Muscle layer of colon (tissue), 2 donors: ENCODE measurements at regions not wholly inside any gene's neighbourhood (a gene's known extent, or its start where the extent isn't known, plus 50 kb on each side); places are given as distances from the start of the nearest gene placed in this dataset.

Experiments used
- H3K27ac ChIP-seq: one replicate; pipeline ENCODE4 v1.7.0; 2013; ENCODE audit warnings: low read depth, mild to moderate bottlenecking, low read length, moderate library complexity
- H3K27me3 ChIP-seq, 2 donors: one replicate each; pipeline ENCODE4 v1.7.0; 2013; ENCODE audit warnings: low read length in 2 of 2, mild to moderate bottlenecking in 2 of 2; ENCODE audit not compliant: insufficient read depth in 2 of 2, control insufficient read depth in 1 of 2
- H3K36me3 ChIP-seq: one replicate; pipeline ENCODE4 v1.7.0; 2013; ENCODE audit warnings: mild to moderate bottlenecking, low read length; ENCODE audit not compliant: insufficient read depth
- H3K4me1 ChIP-seq: one replicate; pipeline ENCODE4 v1.7.0; 2013; ENCODE audit warnings: mild to moderate bottlenecking, low read length; ENCODE audit not compliant: insufficient read depth
- H3K4me3 ChIP-seq, 2 donors: one replicate each; pipeline ENCODE4 v1.7.0; 2013; ENCODE audit warnings: low read length in 2 of 2, low read depth in 1 of 2, mild to moderate bottlenecking in 1 of 2, moderate library complexity in 1 of 2
- H3K9ac ChIP-seq: one replicate; pipeline ENCODE4 v1.7.0; 2013; ENCODE audit warnings: low read length
- H3K9me3 ChIP-seq: one replicate; pipeline ENCODE4 v1.7.0; 2013; ENCODE audit warnings: mild to moderate bottlenecking, low read length
- donor health status: abdominal sarcoma.
- donor health status: Adenocarcinoma of cecum.

DNA sequence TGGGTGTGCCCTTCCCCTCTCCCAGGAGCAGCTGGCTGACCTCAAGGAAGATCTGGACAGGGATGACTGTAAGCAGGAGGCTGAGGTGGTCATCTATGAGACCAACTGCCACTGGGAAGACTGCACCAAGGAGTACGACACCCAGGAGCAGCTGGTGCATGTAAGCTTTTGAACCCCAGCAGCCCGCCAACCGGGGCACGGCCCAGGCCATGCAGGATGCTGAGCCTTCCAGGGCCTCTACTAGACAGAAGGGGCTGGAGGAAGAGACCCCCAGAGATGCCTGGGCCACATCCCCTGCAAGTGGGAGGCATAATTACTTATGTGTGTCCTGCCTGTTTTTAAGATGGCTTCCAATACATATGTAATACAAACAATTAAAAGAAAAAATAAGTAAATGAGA lies 239.3 kb downstream of the GLI2 start:
- Histone ChIP-seq H3K9ac (no peak overlapping the region), H3K36me3 (peaks cover 39% of the 10 kb centered on the region), H3K4me1 (no peaks in the 10 kb centered on the region), H3K4me3 (no peak overlapping the region), H3K9me3 (no peaks in the 10 kb centered on the region), H3K27me3 (no peaks in the 10 kb centered on the region), H3K27ac (no peak overlapping the region)

DNA sequence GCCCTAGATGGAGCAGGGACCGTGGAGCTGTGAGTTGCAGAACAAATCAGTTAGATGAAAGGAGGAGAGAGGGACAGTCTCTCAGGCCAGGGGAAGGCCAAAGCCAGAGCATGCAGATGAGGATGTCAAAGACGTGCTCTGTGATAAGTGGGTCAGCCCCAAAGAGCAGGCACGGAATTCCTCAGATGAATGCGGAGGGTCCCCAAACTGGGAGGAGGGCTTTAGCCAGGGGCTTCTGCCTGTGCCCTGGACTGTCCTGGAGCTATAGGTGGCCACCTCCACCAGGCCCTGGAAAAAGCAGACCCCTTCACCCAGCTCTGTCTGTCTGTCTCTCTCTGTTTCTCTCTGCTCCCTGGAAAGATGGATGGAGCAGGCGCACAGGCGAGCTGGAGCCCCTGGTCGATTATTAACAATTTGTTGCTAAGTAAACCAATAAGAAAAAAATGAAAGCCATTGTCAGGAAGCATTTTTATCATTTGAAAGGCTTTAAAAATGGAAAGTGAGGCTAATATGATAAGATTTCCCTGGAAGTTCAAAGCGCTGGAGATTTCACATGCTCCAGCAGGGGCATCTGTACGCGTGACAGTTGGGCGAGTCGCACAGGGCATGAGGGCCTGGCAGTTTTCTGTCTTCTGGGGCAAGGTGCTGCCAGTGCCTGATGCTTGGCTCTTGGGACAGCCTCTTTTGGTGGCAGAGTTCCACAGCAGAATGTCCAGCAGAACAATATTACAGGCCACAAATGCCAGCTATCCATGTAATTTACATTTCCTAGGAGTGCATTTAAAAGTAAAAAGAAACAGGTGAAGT lies 241.0 kb downstream of the GLI2 start:
- Histone ChIP-seq H3K36me3 (peaks cover 36% of the 10 kb centered on the region), H3K4me1 (no peaks in the 10 kb centered on the region), H3K9me3 (no peaks in the 10 kb centered on the region), H3K9ac (no peak overlapping the region), H3K27me3 (no peaks in the 10 kb centered on the region), H3K4me3 (no peak overlapping the region), H3K27ac (no peak overlapping the region)

DNA sequence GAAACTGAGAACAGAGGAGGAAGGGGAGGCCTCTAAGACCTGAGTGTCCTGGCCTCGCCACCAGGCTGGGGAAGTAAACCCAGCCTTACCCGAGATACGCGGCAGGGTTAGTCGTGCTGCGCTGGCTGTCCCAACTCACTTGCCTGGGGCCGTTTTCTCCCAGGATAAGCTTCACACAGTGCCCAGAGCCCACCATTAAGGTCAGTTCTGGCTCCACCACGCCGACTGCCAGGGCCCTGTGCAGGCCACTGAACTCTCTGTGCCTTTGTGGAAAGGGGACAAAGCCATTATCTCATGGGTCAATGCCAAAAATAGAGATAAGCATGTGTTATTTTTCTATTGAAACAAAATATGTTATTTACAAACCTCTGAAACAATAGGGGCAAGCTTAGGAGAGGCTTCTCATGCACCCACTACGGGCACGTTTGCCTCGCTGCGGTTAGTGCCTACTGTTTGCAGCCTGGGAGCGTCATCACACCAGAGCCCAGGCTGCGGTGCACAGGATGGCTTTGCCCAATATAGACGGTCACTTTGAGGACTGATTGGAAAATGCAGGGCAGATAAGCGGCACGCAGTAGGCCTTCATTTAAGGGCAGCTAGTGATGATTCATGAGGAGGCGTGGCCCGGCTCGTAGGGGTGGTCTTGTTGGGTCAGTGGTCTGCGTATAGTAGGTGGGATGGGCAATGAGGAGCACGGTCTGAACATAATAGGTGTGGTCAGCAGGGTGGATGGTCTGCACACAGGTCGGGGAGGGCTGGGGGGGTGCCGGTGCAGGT lies 242.1 kb downstream of the GLI2 start:
- peaks cover 42% of the 10 kb centered on the region for H3K36me3 ChIP-seq
- no peaks in the 10 kb centered on the region for H3K27me3 ChIP-seq
- H3K27ac ChIP-seq, result no peak overlapping the region
- no peak overlapping the region for H3K4me3 ChIP-seq
- no peaks in the 10 kb centered on the region for H3K4me1 ChIP-seq
- H3K9ac ChIP-seq, result no peak overlapping the region
- no peaks in the 10 kb centered on the region for H3K9me3 ChIP-seq

DNA sequence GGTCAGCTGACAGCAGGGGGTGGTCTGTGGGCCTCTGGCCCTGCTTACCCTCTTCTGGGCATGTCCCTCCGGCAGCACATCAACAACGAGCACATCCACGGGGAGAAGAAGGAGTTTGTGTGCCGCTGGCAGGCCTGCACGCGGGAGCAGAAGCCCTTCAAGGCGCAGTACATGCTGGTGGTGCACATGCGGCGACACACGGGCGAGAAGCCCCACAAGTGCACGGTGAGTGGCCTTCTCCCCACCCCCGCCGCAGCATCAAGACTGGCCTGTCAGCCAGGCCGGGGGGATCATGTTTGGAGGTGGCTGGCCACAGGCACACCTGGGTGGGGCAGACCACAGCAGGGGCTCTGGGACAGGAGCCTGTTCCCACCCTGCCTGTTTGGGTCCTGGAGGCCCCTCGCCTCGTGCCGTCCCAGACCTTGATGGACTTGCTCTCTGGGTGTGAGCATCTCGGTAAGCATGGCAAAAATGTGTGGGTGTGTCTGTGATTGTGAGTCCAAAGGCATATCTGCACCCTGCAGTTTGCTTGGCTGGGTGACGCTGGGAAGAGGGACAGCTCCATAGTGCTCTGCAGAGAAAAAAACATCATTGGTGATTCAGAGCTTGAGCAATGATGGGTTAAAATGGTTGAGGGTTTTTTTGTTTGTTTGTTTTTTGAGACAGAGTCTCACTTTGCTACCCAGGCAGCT lies 242.8 kb downstream of the GLI2 start:
- Histone ChIP-seq H3K4me3 (no peak overlapping the region), H3K36me3 (peaks cover 49% of the 10 kb centered on the region), H3K9ac (no peak overlapping the region), H3K27ac (no peak overlapping the region), H3K4me1 (no peaks in the 10 kb centered on the region), H3K9me3 (no peaks in the 10 kb centered on the region), H3K27me3 (no peaks in the 10 kb centered on the region)

DNA sequence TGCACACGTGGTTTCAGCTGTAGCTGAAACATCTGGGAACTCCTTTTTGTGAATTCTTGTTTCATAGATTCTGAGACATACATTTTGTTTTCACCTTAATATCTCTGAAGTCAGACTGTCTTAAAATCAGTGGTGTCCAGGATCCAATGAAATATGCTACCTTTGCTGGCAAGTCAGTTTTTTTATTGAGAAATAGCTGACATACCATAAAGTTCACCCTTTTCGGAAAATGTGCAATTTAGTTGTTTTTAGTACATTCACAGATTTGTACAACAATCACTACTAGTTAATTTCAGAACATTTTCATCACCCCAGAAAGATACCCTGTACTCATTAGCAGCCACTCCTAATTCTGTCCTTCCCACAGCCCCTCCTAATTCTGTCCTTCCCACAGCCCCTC lies 243.7 kb downstream of the GLI2 start:
- H3K9me3 ChIP-seq, result no peaks in the 10 kb centered on the region
- H3K4me3 ChIP-seq, result no peak overlapping the region
- H3K4me1 ChIP-seq, result no peaks in the 10 kb centered on the region
- no peak overlapping the region for H3K27ac ChIP-seq
- no peak overlapping the region for H3K9ac ChIP-seq
- no peaks in the 10 kb centered on the region for H3K27me3 ChIP-seq
- H3K36me3 ChIP-seq, result peaks cover 58% of the 10 kb centered on the region

DNA sequence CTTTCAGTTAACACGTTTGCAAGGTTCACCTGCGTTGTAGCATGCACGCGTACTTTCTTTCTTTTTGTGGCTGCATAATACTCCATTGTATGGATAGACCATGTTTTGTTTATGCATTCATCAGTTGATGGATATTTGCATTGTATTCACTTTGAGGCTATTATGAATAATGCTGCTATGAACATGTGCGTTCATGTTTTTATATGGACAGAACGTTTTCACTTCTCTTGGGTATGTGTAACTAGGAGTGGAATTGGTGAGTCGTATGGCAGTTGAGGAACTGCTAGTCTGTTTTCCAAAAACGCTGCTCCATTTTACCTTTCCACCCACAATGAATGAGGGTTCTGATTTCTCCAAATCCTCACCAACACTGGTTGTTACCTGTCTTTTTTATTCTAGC lies 244.3 kb downstream of the GLI2 start:
- Histone ChIP-seq H3K4me1 (no peaks in the 10 kb centered on the region), H3K27ac (no peak overlapping the region), H3K4me3 (no peak overlapping the region), H3K36me3 (peaks cover 62% of the 10 kb centered on the region), H3K27me3 (no peaks in the 10 kb centered on the region), H3K9ac (no peak overlapping the region), H3K9me3 (no peaks in the 10 kb centered on the region)

DNA sequence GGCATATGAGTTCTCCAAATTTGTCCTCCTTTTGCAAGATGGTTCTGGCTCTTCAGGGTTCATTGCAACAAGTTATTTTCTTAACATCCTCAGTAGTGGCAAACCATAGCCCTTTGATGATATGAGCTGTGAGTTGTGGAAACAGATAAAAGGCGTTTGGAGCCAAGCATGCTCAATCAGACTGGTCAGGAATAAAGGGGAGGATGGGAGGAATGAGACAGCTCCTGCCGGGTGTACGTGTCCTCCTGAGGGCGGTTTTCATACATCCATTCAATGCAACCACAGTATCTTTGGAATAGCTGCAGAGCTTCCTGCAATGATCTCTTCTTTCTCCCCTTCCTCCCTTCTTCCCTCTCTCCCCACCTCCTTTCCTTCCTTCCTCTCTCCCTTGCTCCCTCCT lies 245.8 kb downstream of the GLI2 start:
- Histone ChIP-seq H3K36me3 (peaks cover 63% of the 10 kb centered on the region), H3K4me3 (no peak overlapping the region), H3K9me3 (no peaks in the 10 kb centered on the region), H3K4me1 (no peaks in the 10 kb centered on the region), H3K27me3 (no peaks in the 10 kb centered on the region), H3K9ac (no peak overlapping the region), H3K27ac (no peak overlapping the region)

DNA sequence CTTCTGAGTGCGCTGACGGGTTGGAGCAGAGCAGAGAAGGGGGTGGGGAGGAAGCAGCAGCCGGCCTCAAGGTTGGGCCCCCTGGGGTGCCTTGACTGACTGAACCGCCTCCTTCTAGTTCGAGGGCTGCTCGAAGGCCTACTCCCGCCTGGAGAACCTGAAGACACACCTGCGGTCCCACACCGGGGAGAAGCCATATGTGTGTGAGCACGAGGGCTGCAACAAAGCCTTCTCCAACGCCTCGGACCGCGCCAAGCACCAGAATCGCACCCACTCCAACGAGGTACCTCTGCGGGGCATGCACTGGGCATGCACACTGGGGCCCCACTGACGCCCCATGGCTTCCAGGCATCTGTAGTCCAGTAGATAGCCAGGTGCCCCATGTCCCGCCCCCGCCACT lies 246.9 kb downstream of the GLI2 start:
- Histone ChIP-seq H3K4me3 (no peak overlapping the region), H3K9ac (no peak overlapping the region), H3K27me3 (no peaks in the 10 kb centered on the region), H3K9me3 (no peaks in the 10 kb centered on the region), H3K4me1 (no peaks in the 10 kb centered on the region), H3K27ac (no peak overlapping the region), H3K36me3 (peaks cover 71% of the 10 kb centered on the region)

DNA sequence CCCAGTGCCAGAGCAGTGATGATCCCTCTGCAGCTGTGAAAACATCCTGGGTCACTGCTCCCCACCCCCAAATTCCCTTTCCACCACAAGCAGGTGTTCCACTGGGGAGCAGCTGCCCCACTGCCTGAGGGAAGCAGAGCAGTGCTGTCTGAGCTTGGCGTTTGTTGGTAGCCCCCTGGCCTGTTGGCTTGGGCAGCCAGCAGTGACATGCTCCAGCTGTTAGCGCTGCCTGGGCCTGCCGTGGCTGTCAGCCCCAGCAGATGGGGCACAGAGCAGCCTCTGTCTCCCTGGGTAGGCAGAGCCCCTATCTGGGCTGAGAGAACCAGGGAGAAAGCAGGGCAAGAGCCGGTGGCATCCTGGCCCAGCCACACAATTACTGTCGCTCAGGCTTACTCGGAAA lies 247.7 kb downstream of the GLI2 start:
- Histone ChIP-seq H3K27me3 (no peaks in the 10 kb centered on the region), H3K9ac (no peak overlapping the region), H3K4me3 (no peak overlapping the region), H3K9me3 (no peaks in the 10 kb centered on the region), H3K27ac (no peak overlapping the region), H3K36me3 (peaks cover 67% of the 10 kb centered on the region), H3K4me1 (no peaks in the 10 kb centered on the region)

DNA sequence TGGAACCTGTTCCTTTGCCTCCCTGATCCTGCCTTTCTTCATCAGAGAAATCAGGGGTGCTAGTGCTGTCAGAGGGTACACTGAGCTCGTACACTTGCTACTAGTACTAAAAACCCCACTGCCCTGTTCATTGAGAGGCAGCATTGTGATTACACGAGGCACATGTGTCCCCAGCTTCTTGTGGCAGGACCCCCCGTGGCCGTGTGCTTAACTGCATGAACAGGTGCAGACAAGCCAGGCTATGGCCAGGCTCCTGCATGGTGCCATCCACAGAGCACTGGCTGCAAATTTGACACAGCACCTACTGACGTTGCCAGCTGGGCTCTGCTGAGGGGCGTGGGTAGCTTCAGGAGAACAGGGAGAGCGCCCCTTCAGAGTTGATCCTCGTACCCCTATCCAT lies 248.4 kb downstream of the GLI2 start:
- no peak overlapping the region for H3K4me3 ChIP-seq
- no peak overlapping the region for H3K9ac ChIP-seq
- no peak overlapping the region for H3K27ac ChIP-seq
- no peaks in the 10 kb centered on the region for H3K27me3 ChIP-seq
- H3K36me3 ChIP-seq, result peaks cover 61% of the 10 kb centered on the region
- no peaks in the 10 kb centered on the region for H3K4me1 ChIP-seq
- H3K9me3 ChIP-seq, result no peaks in the 10 kb centered on the region

DNA sequence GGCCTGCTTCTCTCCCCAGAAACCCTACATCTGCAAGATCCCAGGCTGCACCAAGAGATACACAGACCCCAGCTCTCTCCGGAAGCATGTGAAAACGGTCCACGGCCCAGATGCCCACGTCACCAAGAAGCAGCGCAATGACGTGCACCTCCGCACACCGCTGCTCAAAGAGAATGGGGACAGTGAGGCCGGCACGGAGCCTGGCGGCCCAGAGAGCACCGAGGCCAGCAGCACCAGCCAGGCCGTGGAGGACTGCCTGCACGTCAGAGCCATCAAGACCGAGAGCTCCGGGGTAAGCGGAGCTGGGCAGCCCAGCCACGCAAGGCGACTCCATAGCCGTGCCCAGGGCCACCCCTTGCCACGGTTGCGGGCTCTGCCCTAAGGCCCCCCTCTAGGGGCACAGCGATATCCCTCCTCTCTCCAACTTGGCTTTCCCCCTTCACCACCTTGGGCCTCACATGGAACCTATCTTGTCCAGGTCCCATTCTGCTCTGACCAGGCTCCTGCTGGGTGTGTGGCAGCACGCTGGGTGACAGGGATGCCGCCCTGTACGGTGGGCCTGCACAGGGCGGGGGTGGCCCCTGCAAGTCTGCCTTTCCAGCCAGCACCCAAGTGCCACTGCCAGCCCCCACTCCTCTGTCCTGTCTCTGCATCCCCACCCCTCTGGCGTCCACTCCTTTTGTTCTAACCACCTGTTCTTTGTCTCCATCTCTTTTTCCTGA lies 248.9 kb downstream of the GLI2 start:
- no peak overlapping the region for H3K4me3 ChIP-seq
- peaks cover 58% of the 10 kb centered on the region for H3K36me3 ChIP-seq
- no peaks in the 10 kb centered on the region for H3K27me3 ChIP-seq
- no peak overlapping the region for H3K9ac ChIP-seq
- H3K9me3 ChIP-seq, result no peaks in the 10 kb centered on the region
- H3K27ac ChIP-seq, result no peak overlapping the region
- H3K4me1 ChIP-seq, result no peaks in the 10 kb centered on the region
